ENCODE measurements at regions not wholly inside any gene's neighbourhood (a gene's known extent, or its start where the extent isn't known, plus 50 kb on each side); places are given as distances from the start of the nearest gene placed in this dataset.
"Not testable (repeated sequence)": the region's sequence is repeated elsewhere in the genome, so short reads cannot be mapped to it uniquely, and the experiment has no call there.

GRCh38 chr2:60347781-60348180 is 205.7 kb downstream of the BCL11A start:
- no peaks in the 10 kb centered on the region for H3K9me3 ChIP-seq

DNA sequence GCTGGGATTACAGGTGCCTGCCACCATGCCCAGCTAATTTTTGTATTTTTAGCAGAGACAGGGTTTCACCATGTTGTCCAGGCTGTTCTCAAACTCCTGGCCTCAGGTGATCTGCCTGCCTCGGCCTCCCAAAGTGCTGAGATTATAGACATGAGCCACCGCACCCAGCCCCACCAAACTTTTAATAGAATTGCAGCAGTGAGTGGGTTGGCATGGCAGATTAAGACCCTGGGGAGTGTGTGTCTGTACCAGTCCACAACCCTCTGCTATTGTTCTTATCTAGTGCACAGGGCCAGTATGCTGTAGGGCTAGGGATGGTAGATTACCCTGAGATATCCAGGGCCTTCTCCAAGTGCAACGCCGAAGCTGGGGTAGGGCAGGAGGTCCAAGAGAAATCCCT is 211.0 kb downstream of the BCL11A start:
- DNase-seq; H3K27ac ChIP-seq; H3K4me3 ChIP-seq; ATAC-seq; intact Hi-C loops (cut with DNase I); H3K27me3 ChIP-seq (ENCODE audit: low read depth); H3K9me3 ChIP-seq; H3K4me1 ChIP-seq; H3K36me3 ChIP-seq: not testable (repeated sequence)

More at GRCh38 chr2:60347781-60348180, 205.7 kb downstream of the BCL11A start:
- Histone ChIP-seq H3K4me1 (no peaks in the 10 kb centered on the region), H3K36me3 (no peaks in the 10 kb centered on the region), H3K27me3 (ENCODE audit: low read depth) (no peaks in the 10 kb centered on the region), H3K27ac (no peak overlapping the region), H3K4me3 (no peak overlapping the region)
- ATAC-seq (no peak), DNase-seq (no peak)
- intact Hi-C loops (cut with DNase I), result no loop called here
- TF ChIP-seq CTCF (IDR thresholded peaks at IDR 0.05), result no peak

DNA sequence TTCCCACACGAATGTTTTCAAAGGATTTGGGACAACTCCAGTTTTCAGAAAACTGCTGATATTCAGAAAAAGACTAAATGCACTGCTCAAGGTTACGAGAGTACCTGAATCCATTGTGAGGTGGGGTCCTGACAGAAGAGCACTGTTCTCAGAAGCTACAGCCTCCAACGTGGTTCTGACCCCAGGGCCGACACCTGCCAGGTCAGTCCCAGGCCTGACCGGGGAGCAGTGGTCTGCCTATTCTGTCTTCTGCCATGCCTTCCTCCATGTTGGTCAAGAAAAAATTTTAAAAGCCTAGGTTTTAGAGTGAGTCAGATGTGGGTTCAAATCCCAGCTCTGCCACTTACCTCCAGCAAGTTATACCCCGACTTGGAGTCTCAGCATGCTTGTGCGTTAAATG is 212.3 kb downstream of the BCL11A start:
- no peak for ATAC-seq
- TF ChIP-seq CTCF (IDR thresholded peaks at IDR 0.05), result no peak
- no peaks in the 10 kb centered on the region for H3K27me3 ChIP-seq (ENCODE audit: low read depth)
- intact Hi-C loops (cut with DNase I), result no loop called here
- no peak overlapping the region for H3K27ac ChIP-seq
- no peaks in the 10 kb centered on the region for H3K9me3 ChIP-seq
- H3K36me3 ChIP-seq, result no peaks in the 10 kb centered on the region
- DNase-seq, result no peak
- no peaks in the 10 kb centered on the region for H3K4me1 ChIP-seq
- H3K4me3 ChIP-seq, result no peak overlapping the region

- Histone ChIP-seq H3K4me3 (no peak overlapping the region), H3K27ac (no peak overlapping the region), H3K9me3 (no peaks in the 10 kb centered on the region), H3K36me3 (no peaks in the 10 kb centered on the region), H3K27me3 (ENCODE audit: low read depth) (no peaks in the 10 kb centered on the region), H3K4me1 (no peaks in the 10 kb centered on the region)
- intact Hi-C loops (cut with DNase I), result no loop called here
- ATAC-seq (no peak), DNase-seq (no peak)
- no peak for TF ChIP-seq CTCF (IDR thresholded peaks at IDR 0.05)
Observed at GRCh38 chr2:60339286-60339685, 214.2 kb downstream of the BCL11A start.

DNA sequence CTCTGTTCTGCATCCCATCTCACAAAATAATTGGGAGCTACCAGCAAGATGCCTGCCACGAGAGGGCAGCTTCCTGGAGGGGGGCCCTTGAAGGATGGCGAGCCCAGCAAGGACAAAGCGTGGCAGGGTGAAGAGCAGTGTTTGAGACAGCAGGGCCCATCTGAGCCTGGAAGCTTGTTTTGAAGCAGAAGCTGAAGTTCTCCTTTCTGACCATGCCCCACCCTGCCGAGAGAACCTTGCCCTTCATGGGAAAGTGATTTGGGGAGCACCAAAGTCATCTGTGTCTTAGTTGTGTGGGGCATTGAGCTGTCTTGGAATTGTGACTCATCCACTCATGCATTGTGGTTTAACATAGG is 216.3 kb downstream of the BCL11A start:
- peak; percentile 31 to 48 for ATAC-seq
- no peak for DNase-seq
- Histone ChIP-seq H3K27ac (no peak overlapping the region), H3K36me3 (no peaks in the 10 kb centered on the region), H3K4me1 (no peaks in the 10 kb centered on the region), H3K4me3 (no peak overlapping the region), H3K27me3 (ENCODE audit: low read depth) (no peaks in the 10 kb centered on the region), H3K9me3 (no peaks in the 10 kb centered on the region)
- TF ChIP-seq CTCF (IDR thresholded peaks at IDR 0.05), result no peak
- intact Hi-C loops (cut with DNase I), result no loop called here

DNA sequence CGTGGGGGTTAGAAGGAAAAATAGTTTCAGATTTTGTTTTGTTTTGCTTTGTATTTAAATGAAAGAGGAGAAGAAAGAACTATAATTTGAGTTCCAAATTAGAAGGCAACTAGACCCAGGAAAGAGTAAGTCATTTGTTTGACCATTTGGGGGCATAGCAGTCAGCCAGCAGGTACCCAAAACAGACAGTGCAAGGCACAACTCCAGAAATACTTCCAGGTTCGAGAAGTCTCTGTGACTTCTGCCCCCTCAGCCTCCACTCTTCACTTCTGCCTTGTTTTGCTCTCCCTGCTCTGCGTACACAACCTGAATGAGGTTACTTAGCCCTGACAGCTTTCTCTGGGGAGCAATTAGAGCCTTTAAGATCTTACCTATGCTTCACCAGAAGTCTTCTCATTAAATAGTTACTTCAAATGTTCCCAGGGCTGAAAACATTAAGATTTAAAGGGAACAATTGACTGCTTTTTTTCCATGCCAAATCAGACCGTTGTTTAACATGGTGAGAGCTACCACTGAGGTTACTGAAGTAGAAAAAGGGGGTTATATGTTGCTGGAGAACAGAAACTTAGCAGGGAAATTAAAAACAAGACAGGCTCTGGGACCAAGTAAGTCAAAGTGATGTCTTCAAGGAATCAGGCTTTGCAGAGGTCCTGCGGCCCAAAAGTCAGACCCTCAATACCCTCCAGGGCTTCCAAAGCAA is 216.9 kb downstream of the BCL11A start:
- Histone ChIP-seq H3K9me3 (no peaks in the 10 kb centered on the region), H3K27me3 (ENCODE audit: low read depth) (no peaks in the 10 kb centered on the region), H3K4me1 (no peaks in the 10 kb centered on the region), H3K36me3 (no peaks in the 10 kb centered on the region), H3K27ac (no peak overlapping the region), H3K4me3 (no peak overlapping the region)
- ATAC-seq (no peak), DNase-seq (no peak)
- intact Hi-C loops (cut with DNase I), result no loop called here
- no peak for TF ChIP-seq CTCF (IDR thresholded peaks at IDR 0.05)
